HEK293 (cell line): ENCODE measurements at regions not wholly inside any gene's neighbourhood (a gene's known extent, or its start where the extent isn't known, plus 50 kb on each side); places are given as distances from the start of the nearest gene placed in this dataset.
A peak's percentile ranks its signal among the peaks of the same experiment; 100 is the strongest.

Experiments
- CTCF ChIA-PET: fragments of 350-600 bp; formaldehyde crosslinking; extraction: SDS; loops from one replicate; lab custom pipeline; 2021; ENCODE audit warnings: antibody characterized with exemption; lab: Yijun Ruan, JAX
- POLR2A ChIA-PET: fragments of 300-600 bp; formaldehyde crosslinking; extraction: SDS; loops from one replicate; lab custom pipeline; 2020; ENCODE audit warnings: antibody characterized with exemption, inconsistent platforms; lab: Yijun Ruan, JAX
- H3K27ac ChIP-seq: fragments of 200-500 bp; sonication (Bioruptor generic); 2 replicates; pipeline ENCODE4 v1.5.1; 2014; ENCODE audit warnings: low read depth, low read length, control low read depth, inconsistent platforms; ENCODE audit errors: extremely low read depth
- H3K36me3 ChIP-seq, 2 experiments: fragments of 200-500 bp in 1 of 2; sonication (Bioruptor generic) in 1 of 2; 1 replicate in 1 of 2; 2 replicates in 1 of 2; pipeline ENCODE4 v1.5.1; 2014 to 2017; ENCODE audit warnings: inconsistent platforms in 2 of 2, low read length in 2 of 2; ENCODE audit not compliant: control insufficient read depth in 2 of 2, insufficient read depth in 1 of 2
- H3K4me1 ChIP-seq: fragments of 200-500 bp; sonication (Bioruptor generic); 2 replicates; pipeline ENCODE4 v1.5.1; 2014; ENCODE audit warnings: mild to moderate bottlenecking, low read length, inconsistent platforms; ENCODE audit not compliant: control insufficient read depth, insufficient read depth
- H3K4me3 ChIP-seq: 2 replicates; pipeline ENCODE4 v1.5.1; 2011; ENCODE audit warnings: low read depth, mild to moderate bottlenecking, control low read depth, low read length, moderate library complexity
- H3K9me3 ChIP-seq: fragments of 200-500 bp; sonication (Bioruptor generic); 2 replicates; pipeline ENCODE4 v1.5.1; 2014; ENCODE audit warnings: low read depth, low read length, inconsistent platforms; ENCODE audit not compliant: control insufficient read depth, insufficient read depth
- EGR2 ChIP-seq: fragments of 450-650 bp; formaldehyde crosslinking; IDR thresholded peaks from 2 replicates; pipeline ENCODE4 v1.5.1; 2016; ENCODE audit warnings: low read depth, missing biosample characterization, missing genetic modification characterization
- ELK4 ChIP-seq: IDR thresholded peaks from 2 replicates; pipeline ENCODE4 v1.6.1; 2011; ENCODE audit warnings: mild to moderate bottlenecking, low read depth, low read length, borderline replicate concordance
- HOXA7 ChIP-seq: sonication (generic); formaldehyde crosslinking; IDR thresholded peaks from 2 replicates; pipeline ENCODE4 v1.8.1; 2022; ENCODE audit warnings: missing genetic modification reagents, borderline replicate concordance
- HOXD13 ChIP-seq: sonication (generic); formaldehyde crosslinking; IDR thresholded peaks from 2 replicates; pipeline ENCODE4 v1.8.0; 2022; ENCODE audit warnings: missing genetic modification reagents, borderline replicate concordance
- KLF7 ChIP-seq: fragments of 450-650 bp; formaldehyde crosslinking; IDR thresholded peaks from 2 replicates; pipeline ENCODE4 v1.5.1; 2016; ENCODE audit warnings: missing biosample characterization, missing genetic modification characterization, borderline replicate concordance
- SCRT1 ChIP-seq: fragments of 450-650 bp; formaldehyde crosslinking; IDR thresholded peaks from 2 replicates; pipeline ENCODE4 v1.5.1; 2016; ENCODE audit warnings: missing biosample characterization, missing genetic modification characterization, borderline replicate concordance
- SCRT2 ChIP-seq: fragments of 450-650 bp; formaldehyde crosslinking; IDR thresholded peaks from 2 replicates; pipeline ENCODE4 v1.5.1; 2016; ENCODE audit warnings: missing biosample characterization, missing genetic modification characterization
- ZBTB17 ChIP-seq: fragments of 450-650 bp; formaldehyde crosslinking; IDR thresholded peaks from 2 replicates; pipeline ENCODE4 v1.5.1; 2016; ENCODE audit warnings: missing biosample characterization, missing genetic modification characterization
- ZBTB20 ChIP-seq: fragments of 450-650 bp; formaldehyde crosslinking; IDR thresholded peaks from 2 replicates; pipeline ENCODE4 v1.5.1; 2016; ENCODE audit warnings: missing biosample characterization, missing genetic modification characterization
- ZFHX2 ChIP-seq: fragments of 450-650 bp; formaldehyde crosslinking; conservative IDR thresholded peaks from 2 replicates; pipeline ENCODE4 v1.5.1; 2016; ENCODE audit warnings: missing biosample characterization, missing genetic modification characterization
- ZFP37 ChIP-seq: fragments of 450-650 bp; formaldehyde crosslinking; IDR thresholded peaks from 2 replicates; pipeline ENCODE4 v1.5.1; 2016; ENCODE audit warnings: missing biosample characterization, missing genetic modification characterization
- ZNF157 ChIP-seq: fragments of 450-650 bp; formaldehyde crosslinking; IDR thresholded peaks from 2 replicates; pipeline ENCODE4 v1.5.1; 2016; ENCODE audit warnings: missing biosample characterization, missing genetic modification characterization
- ZNF211 ChIP-seq: fragments of 450-650 bp; formaldehyde crosslinking; IDR thresholded peaks from 2 replicates; pipeline ENCODE4 v1.5.1; 2016; ENCODE audit warnings: low read depth, missing biosample characterization, missing genetic modification characterization
- ZNF221 ChIP-seq: fragments of 450-650 bp; formaldehyde crosslinking; IDR thresholded peaks from 2 replicates; pipeline ENCODE4 v1.5.1; 2017; ENCODE audit warnings: missing biosample characterization, missing genetic modification characterization, borderline replicate concordance
- ZNF341 ChIP-seq: fragments of 450-650 bp; formaldehyde crosslinking; IDR thresholded peaks from 2 replicates; pipeline ENCODE4; 2016; ENCODE audit warnings: low read depth, missing biosample characterization, missing genetic modification characterization
- ZNF391 ChIP-seq: fragments of 450-650 bp; formaldehyde crosslinking; IDR thresholded peaks from 2 replicates; pipeline ENCODE4 v1.5.1; 2016; ENCODE audit warnings: low read depth, missing biosample characterization, missing genetic modification characterization, borderline replicate concordance
- ZNF423 ChIP-seq: fragments of 450-650 bp; formaldehyde crosslinking; IDR thresholded peaks from 2 replicates; pipeline ENCODE4 v1.5.1; 2016; ENCODE audit warnings: missing biosample characterization, missing genetic modification characterization
- ZNF426 ChIP-seq: fragments of 450-650 bp; formaldehyde crosslinking; IDR thresholded peaks from 2 replicates; pipeline ENCODE4 v1.5.1; 2017; ENCODE audit warnings: missing biosample characterization, missing genetic modification characterization, mild to moderate bottlenecking, inconsistent platforms, moderate library complexity
- ZNF530 ChIP-seq: fragments of 450-650 bp; formaldehyde crosslinking; IDR thresholded peaks from 2 replicates; pipeline ENCODE4 v1.5.1; 2016; ENCODE audit warnings: low read depth, missing biosample characterization, missing genetic modification characterization
- ZNF548 ChIP-seq: fragments of 450-650 bp; formaldehyde crosslinking; IDR thresholded peaks from 2 replicates; pipeline ENCODE4 v1.5.1; 2016; ENCODE audit warnings: missing biosample characterization, missing genetic modification characterization
- ZNF560 ChIP-seq: fragments of 450-650 bp; formaldehyde crosslinking; IDR thresholded peaks from 2 replicates; pipeline ENCODE4 v1.5.1; 2017; ENCODE audit warnings: missing biosample characterization, missing genetic modification characterization, borderline replicate concordance
- ZNF624 ChIP-seq: fragments of 450-650 bp; formaldehyde crosslinking; IDR thresholded peaks from 2 replicates; pipeline ENCODE4 v1.5.1; 2017; ENCODE audit warnings: missing biosample characterization, missing genetic modification characterization
- ZNF776 ChIP-seq: fragments of 450-650 bp; formaldehyde crosslinking; IDR thresholded peaks from 2 replicates; pipeline ENCODE4 v1.5.0; 2017; ENCODE audit warnings: missing biosample characterization, missing genetic modification characterization, borderline replicate concordance
- ZSCAN5A ChIP-seq: fragments of 450-650 bp; formaldehyde crosslinking; IDR thresholded peaks from 2 replicates; pipeline ENCODE4 v1.5.1; 2016; ENCODE audit warnings: missing biosample characterization, missing genetic modification characterization
- ZXDB ChIP-seq: fragments of 450-650 bp; formaldehyde crosslinking; IDR thresholded peaks from 2 replicates; pipeline ENCODE4 v1.5.1; 2016; ENCODE audit warnings: missing biosample characterization, missing genetic modification characterization
- TF ChIP-seq, protein P1 (sequence below): fragments of 450-650 bp; formaldehyde crosslinking; IDR thresholded peaks from 2 replicates; pipeline ENCODE4 v1.5.1; 2016; ENCODE audit warnings: missing biosample characterization, missing genetic modification characterization
- TF ChIP-seq, protein P2 (sequence below): fragments of 450-650 bp; formaldehyde crosslinking; IDR thresholded peaks from 2 replicates; pipeline ENCODE4 v1.5.1; 2016; ENCODE audit warnings: missing biosample characterization, missing genetic modification characterization

GRCh38 chr12:131509701-131510100, 201.2 kb upstream of the SFSWAP start:
- Histone ChIP-seq H3K9me3 (no peaks in the 10 kb centered on the region), H3K36me3 (no peaks in the 10 kb centered on the region), H3K4me1 (no peaks in the 10 kb centered on the region), H3K4me3 (no peak overlapping the region), H3K27ac (no peak overlapping the region)
- ChIA-PET CTCF (no interaction called here), POLR2A (no interaction called here)
- TF ChIP-seq SCRT2 (tag by site-specific recombination) (0 out of 2 replicates have a peak, but pooled peaks have one; percentile 35), ZFHX2 (tag by site-specific recombination) (no peak)
- TF ChIP-seq, all 188 proteins: peak for 1

GRCh38 chr12:131510431-131510830, 200.5 kb upstream of the SFSWAP start:
- Histone ChIP-seq H3K36me3 (no peaks in the 10 kb centered on the region), H3K27ac (no peak overlapping the region), H3K4me1 (no peaks in the 10 kb centered on the region), H3K9me3 (no peaks in the 10 kb centered on the region), H3K4me3 (no peak overlapping the region)
- CTCF ChIA-PET, result interaction anchor here (2.1 kb wide), 1 partner anchor 56 kb away, joined by 6 read pairs; no protein-coding TSS in a partner anchor
- POLR2A ChIA-PET, result no interaction called here
- TF ChIP-seq ZNF426 (tag by site-specific recombination), result no peak
- no peak for TF ChIP-seq ZBTB17 (tag by site-specific recombination)
- no peak for TF ChIP-seq ZNF423 (tag by site-specific recombination)
- TF ChIP-seq ZFP37 (tag by site-specific recombination), result no peak
- TF ChIP-seq, protein P1, sequence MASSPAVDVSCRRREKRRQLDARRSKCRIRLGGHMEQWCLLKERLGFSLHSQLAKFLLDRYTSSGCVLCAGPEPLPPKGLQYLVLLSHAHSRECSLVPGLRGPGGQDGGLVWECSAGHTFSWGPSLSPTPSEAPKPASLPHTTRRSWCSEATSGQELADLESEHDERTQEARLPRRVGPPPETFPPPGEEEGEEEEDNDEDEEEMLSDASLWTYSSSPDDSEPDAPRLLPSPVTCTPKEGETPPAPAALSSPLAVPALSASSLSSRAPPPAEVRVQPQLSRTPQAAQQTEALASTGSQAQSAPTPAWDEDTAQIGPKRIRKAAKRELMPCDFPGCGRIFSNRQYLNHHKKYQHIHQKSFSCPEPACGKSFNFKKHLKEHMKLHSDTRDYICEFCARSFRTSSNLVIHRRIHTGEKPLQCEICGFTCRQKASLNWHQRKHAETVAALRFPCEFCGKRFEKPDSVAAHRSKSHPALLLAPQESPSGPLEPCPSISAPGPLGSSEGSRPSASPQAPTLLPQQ (tag by site-specific recombination), result no peak
- no peak for TF ChIP-seq ZNF530
- no peak for TF ChIP-seq ZNF341 (tag by site-specific recombination)
- no peak for TF ChIP-seq ZSCAN5A
- TF ChIP-seq KLF7 (tag by site-specific recombination), result no peak
- no peak for TF ChIP-seq ZNF221 (tag by site-specific recombination)
- no peak for TF ChIP-seq ZNF391 (tag by site-specific recombination)
- no peak for TF ChIP-seq EGR2 (tag by site-specific recombination)
- no peak for TF ChIP-seq ZBTB20 (tag by site-specific recombination)
- TF ChIP-seq, protein P2, sequence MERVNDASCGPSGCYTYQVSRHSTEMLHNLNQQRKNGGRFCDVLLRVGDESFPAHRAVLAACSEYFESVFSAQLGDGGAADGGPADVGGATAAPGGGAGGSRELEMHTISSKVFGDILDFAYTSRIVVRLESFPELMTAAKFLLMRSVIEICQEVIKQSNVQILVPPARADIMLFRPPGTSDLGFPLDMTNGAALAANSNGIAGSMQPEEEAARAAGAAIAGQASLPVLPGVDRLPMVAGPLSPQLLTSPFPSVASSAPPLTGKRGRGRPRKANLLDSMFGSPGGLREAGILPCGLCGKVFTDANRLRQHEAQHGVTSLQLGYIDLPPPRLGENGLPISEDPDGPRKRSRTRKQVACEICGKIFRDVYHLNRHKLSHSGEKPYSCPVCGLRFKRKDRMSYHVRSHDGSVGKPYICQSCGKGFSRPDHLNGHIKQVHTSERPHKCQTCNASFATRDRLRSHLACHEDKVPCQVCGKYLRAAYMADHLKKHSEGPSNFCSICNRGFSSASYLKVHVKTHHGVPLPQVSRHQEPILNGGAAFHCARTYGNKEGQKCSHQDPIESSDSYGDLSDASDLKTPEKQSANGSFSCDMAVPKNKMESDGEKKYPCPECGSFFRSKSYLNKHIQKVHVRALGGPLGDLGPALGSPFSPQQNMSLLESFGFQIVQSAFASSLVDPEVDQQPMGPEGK, result no peak
- no peak for TF ChIP-seq ZNF211 (tag by site-specific recombination)
- no peak for TF ChIP-seq HOXD13 (CRISPR knock-in tag)

GRCh38 chr12:131511391-131511802, 199.5 kb upstream of the SFSWAP start:
- ChIA-PET POLR2A (no interaction called here), CTCF (interaction anchor here (2.1 kb wide), 1 partner anchor 57 kb away, joined by 6 read pairs; no protein-coding TSS in a partner anchor)
- no peak overlapping the region for H3K27ac ChIP-seq
- no peaks in the 10 kb centered on the region for H3K36me3 ChIP-seq
- TF ChIP-seq ZFHX2 (tag by site-specific recombination) (peak; percentile 43), ELK4 (no peak), ZNF560 (tag by site-specific recombination) (no peak), ZNF624 (tag by site-specific recombination) (no peak), ZNF157 (tag by site-specific recombination) (no peak), EGR2 (tag by site-specific recombination) (peak; percentile 18; the same call in 1 of the 2 replicates), HOXA7 (CRISPR knock-in tag) (no peak), SCRT1 (no peak), ZNF548 (no peak), ZXDB (no peak), ZNF776 (tag by site-specific recombination) (no peak)
- TF ChIP-seq, all 188 proteins: peak for 2
- no peaks in the 10 kb centered on the region for H3K4me1 ChIP-seq
- no peaks in the 10 kb centered on the region for H3K9me3 ChIP-seq
- no peak overlapping the region for H3K4me3 ChIP-seq
